ENCODE measurements at regions not wholly inside any gene's neighbourhood (a gene's known extent, or its start where the extent isn't known, plus 50 kb on each side); places are given as distances from the start of the nearest gene placed in this dataset.

GRCh38 chr12:75938189-75938588 lies 93.4 kb downstream of the PHLDA1 start:
- H3K18ac ChIP-seq (ENCODE audit: low read depth, low read length): peak overlapping the region; percentile 93; the same call in 1 of the 2 replicates
- dilution Hi-C loops (cut with HindIII; ENCODE audit: low sequenced_read_pairs, unreplicated experiment) (no loop called here), in situ Hi-C loops (cut with MboI; ENCODE audit: low sequenced_read_pairs) (no loop called here), intact Hi-C loops (cut with micrococcal nuclease) (loop anchor here (5.0 kb wide), 1 partner anchor 89 kb away; no protein-coding TSS in a partner anchor)
- H3K23ac ChIP-seq (ENCODE audit: low read depth, low read length): peak overlapping the region; percentile 95
- ATAC-seq (ENCODE audit: low read depth): peak; percentile 37
- ChIA-PET CTCF (no interaction called here), POLR2A (ENCODE audit: unreplicated experiment) (no interaction called here)
- H4K8ac ChIP-seq (ENCODE audit: low read depth in 2 of 2, low read length in 2 of 2): peak overlapping the region; percentile 68 to 73
- no peaks in the 10 kb centered on the region for H3K27me3 ChIP-seq (ENCODE audit: control insufficient read depth, insufficient read depth, low read length)
- H4K5ac ChIP-seq (ENCODE audit: low read depth, low read length): peak overlapping the region; percentile 45; the same call in 1 of the 2 replicates
- no peaks in the 10 kb centered on the region for H4K20me1 ChIP-seq (ENCODE audit: insufficient read depth, low read length)
- H3K4me2 ChIP-seq (ENCODE audit: low read depth, low read length): no peak overlapping the region; the same call in 1 of the 2 replicates
- H2AK9ac ChIP-seq (replicated peaks; ENCODE audit: low read depth, low read length, poor library complexity): no peak overlapping the region
- H3K79me1 ChIP-seq (ENCODE audit: low read depth in 1 of 2, low read length in 2 of 2): peaks cover 0 to 7% of the 10 kb centered on the region in 2 experiments; a peak in 2 of 4 replicates
- H2BK20ac ChIP-seq (ENCODE audit: low read depth, low read length): peak overlapping the region; percentile 98
- no peak overlapping the region for H3K4me3 ChIP-seq (ENCODE audit: insufficient read depth, low read depth, low read length)
- BruUV-seq (replicated peaks): no TSS peak
- H2BK15ac ChIP-seq (ENCODE audit: low read depth, low read length): peak overlapping the region; percentile 91
- no CpG with 5 or more reads among the region's 2 CpGs for WGBS, 2 experiments (ENCODE audit: extremely low coverage in 2 of 2, insufficient read length in 1 of 2)
- H3K4me1 ChIP-seq (ENCODE audit: control insufficient read depth, insufficient read depth, low read length): peaks cover 17% of the 10 kb centered on the region
- peak overlapping the region; percentile 91 for H2AK5ac ChIP-seq (ENCODE audit: low read depth, low read length)
- H3K9ac ChIP-seq (ENCODE audit: low read depth, low read length): no peak overlapping the region; the same call in 1 of the 2 replicates
- no peak overlapping the region for H3K27ac ChIP-seq (ENCODE audit: insufficient read depth, low read length)
- no peaks in the 10 kb centered on the region for H3K9me3 ChIP-seq (ENCODE audit: control insufficient read depth, insufficient read depth, low read length)
- H3K4ac ChIP-seq (ENCODE audit: low read depth, low read length): peak overlapping the region; percentile 81; the same call in 1 of the 2 replicates
- no peak overlapping the region for H2AFZ ChIP-seq (replicated peaks; ENCODE audit: low read length, poor library complexity)
- peak overlapping the region; percentile 90 for H2BK120ac ChIP-seq (ENCODE audit: low read depth, low read length)
- DNase-seq: no peak
- H4K91ac ChIP-seq (ENCODE audit: insufficient read depth, low read depth, low read length): peak overlapping the region; percentile 50
- H3K36me3 ChIP-seq (ENCODE audit: control insufficient read depth, insufficient read depth, low read length): no peaks in the 10 kb centered on the region
- H3K9me1 ChIP-seq (ENCODE audit: insufficient read depth, low read length): peaks cover 8% of the 10 kb centered on the region; the same call in 1 of the 2 replicates
- peak overlapping the region; percentile 40 for H3K56ac ChIP-seq (ENCODE audit: extremely low read depth, insufficient read depth, low read length)
- H3K14ac ChIP-seq (replicated peaks; ENCODE audit: low read depth, low read length): peak overlapping the region; percentile 92
- no peak for TF ChIP-seq NFE2L2 (IDR thresholded peaks at IDR 0.05; ENCODE audit: low read depth, low read length)
- no peak for TF ChIP-seq CEBPB (IDR thresholded peaks at IDR 0.05; ENCODE audit: low read depth, low read length)
- TF ChIP-seq BHLHE40 (IDR thresholded peaks at IDR 0.05; ENCODE audit: low read depth, low read length): no peak
- peak overlapping the region; percentile 67 for H2BK5ac ChIP-seq (ENCODE audit: low read depth, low read length, poor library complexity, severe bottlenecking)
